ENCODE measurements at regions not wholly inside any gene's neighbourhood (a gene's known extent, or its start where the extent isn't known, plus 50 kb on each side); places are given as distances from the start of the nearest gene placed in this dataset.

DNA sequence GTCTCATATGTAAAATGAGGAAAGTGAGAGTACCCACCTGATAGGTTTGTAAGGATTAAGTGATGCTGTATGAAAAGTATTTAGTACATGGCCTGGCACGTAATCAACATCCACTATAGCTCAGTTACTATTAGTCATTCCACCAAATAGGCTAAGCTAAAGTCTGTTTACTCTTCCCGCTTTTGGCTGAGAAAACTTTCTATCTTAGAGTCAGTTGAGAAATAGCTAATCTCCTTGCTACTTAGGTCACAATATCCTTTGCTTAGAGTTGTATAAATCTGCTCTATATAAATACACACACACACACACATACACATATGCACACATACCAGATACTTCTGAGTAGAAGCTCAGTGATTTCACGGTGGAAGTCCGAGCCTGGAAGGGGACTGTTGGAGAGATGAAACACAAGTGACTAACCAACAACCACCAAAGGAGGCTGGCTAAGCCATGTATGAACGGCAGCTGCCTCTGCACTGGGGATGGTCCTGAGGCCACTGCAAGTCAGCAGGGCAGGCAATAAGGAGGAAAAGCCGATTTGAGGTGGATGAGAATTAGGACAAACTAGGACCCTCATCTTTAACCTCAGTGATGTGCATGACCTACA lies 104.6 kb upstream of the EPHA4 start:
- Mint-ChIP-seq H3K4me1 (no peaks in the 10 kb centered on the region), H3K4me3 (no peak overlapping the region), H3K9me3 (no peaks in the 10 kb centered on the region), H3K27ac (no peak overlapping the region), H3K36me3 (ENCODE audit: low read depth) (no peaks in the 10 kb centered on the region), H3K27me3 (no peaks in the 10 kb centered on the region)
- DNase-seq = no peak
- ChIA-PET CTCF (no interaction called here), POLR2A (no interaction called here)

DNA sequence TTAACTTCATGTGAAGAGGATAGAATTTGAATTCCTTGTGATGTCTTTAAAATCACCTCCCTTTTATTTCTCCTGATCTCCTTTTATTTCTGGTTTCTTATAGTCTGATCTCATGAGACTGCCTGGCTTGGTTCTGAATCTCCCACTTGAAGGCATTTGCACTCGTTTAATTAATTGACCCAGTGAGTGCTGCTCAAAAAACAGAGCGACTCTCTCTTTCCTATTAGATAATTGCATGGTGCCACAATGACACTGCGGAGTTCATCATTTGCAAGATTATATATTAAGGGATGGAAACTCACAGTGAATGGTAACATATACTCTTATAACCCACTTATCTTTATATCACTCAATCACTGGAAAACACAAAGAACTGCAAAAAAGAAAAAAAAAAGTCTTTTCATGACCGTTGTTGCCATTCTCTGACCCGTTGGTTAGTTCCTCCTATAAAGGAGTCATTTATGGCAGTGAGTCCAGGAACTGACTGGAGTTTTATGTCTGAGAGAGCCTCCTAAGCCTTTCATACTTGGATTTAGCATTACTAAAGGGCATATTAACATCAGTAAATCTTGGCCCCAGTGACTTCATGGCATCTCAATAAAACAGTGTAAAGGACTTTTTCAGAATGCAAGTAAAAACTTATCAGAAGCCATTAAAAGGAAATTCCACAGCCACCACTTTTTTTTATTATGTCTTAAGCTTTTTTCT lies 103.3 kb upstream of the EPHA4 start:
- Mint-ChIP-seq H3K27me3 (no peaks in the 10 kb centered on the region), H3K9me3 (no peaks in the 10 kb centered on the region), H3K4me3 (no peak overlapping the region), H3K27ac (no peak overlapping the region), H3K4me1 (no peaks in the 10 kb centered on the region), H3K36me3 (ENCODE audit: low read depth) (no peaks in the 10 kb centered on the region)
- ChIA-PET POLR2A (no interaction called here), CTCF (no interaction called here)
- DNase-seq = no peak

DNA sequence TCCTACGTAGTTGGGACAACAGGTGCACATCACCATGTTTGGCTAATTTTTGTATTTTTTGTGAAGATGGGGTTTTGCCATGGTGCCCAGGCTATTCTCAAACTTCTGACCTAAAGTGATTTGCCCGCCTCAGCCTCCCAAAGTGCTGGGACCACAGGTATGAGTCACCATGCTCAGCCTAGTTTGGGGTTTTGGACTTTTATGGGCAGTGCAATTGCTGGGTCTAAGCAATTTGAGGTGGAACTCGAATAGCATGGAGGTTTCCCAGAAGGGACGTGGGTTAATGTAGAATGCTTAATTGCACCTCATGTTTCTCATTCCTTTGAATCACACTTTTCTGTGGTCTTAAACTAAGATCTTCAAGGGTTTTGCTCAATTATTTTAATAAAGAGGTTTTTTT lies 102.3 kb upstream of the EPHA4 start:
- no peak for DNase-seq
- H3K9me3 Mint-ChIP-seq = no peaks in the 10 kb centered on the region
- POLR2A ChIA-PET = no interaction called here
- no peak overlapping the region for H3K4me3 Mint-ChIP-seq
- H3K36me3 Mint-ChIP-seq (ENCODE audit: low read depth) = no peaks in the 10 kb centered on the region
- H3K27ac Mint-ChIP-seq = no peak overlapping the region
- CTCF ChIA-PET = interaction anchor here (0.6 kb wide), 1 partner anchor 474 kb away, joined by 3 read pairs; no protein-coding TSS in a partner anchor
- no peaks in the 10 kb centered on the region for H3K27me3 Mint-ChIP-seq
- no peaks in the 10 kb centered on the region for H3K4me1 Mint-ChIP-seq

DNA sequence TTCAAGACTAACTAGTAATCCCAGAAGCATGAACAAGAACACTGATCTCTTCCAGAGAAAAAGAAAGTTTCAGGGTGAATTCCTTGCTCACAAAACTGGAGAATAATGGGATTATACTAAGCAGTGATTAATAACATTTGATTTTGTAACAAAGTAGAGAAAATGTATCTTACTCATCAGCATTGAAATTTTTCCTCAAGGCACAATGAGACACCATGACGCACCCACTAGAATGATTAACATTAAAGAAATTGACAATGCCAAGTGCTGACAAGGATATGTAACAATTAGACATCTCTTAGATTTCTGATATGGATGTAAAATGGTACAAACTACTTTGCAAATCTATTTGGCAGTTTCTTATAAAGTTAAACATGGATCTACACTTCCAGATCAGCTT lies 101.1 kb upstream of the EPHA4 start:
- no peaks in the 10 kb centered on the region for H3K36me3 Mint-ChIP-seq (ENCODE audit: low read depth)
- H3K27ac Mint-ChIP-seq = no peak overlapping the region
- ChIA-PET CTCF (no interaction called here), POLR2A (no interaction called here)
- H3K4me1 Mint-ChIP-seq = no peaks in the 10 kb centered on the region
- no peak overlapping the region for H3K4me3 Mint-ChIP-seq
- no peak for DNase-seq
- H3K27me3 Mint-ChIP-seq = no peaks in the 10 kb centered on the region
- no peaks in the 10 kb centered on the region for H3K9me3 Mint-ChIP-seq

DNA sequence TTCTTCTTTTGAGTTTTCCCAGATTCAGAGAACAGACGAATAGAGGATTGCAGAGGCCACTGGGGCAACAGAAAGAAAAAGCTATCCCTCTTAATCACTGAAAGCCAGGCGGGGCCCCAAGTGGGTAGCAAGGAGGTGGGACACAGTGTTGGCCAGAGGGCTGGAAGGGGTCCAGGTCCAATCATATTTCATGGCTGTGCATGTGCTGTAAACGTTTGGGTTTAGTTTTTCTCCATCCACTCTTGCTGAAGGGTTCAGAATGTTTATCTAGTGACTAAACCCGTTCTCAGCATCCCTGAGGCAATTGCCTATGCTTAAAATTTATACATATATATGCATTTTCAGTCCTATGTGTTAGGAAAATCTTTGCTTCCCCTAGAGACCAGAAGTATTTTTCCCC lies 99.4 kb upstream of the EPHA4 start:
- CTCF ChIA-PET = no interaction called here
- POLR2A ChIA-PET = no interaction called here
- H3K9me3 Mint-ChIP-seq = no peaks in the 10 kb centered on the region
- no peak for DNase-seq
- no peaks in the 10 kb centered on the region for H3K4me1 Mint-ChIP-seq
- H3K27ac Mint-ChIP-seq = no peak overlapping the region
- H3K27me3 Mint-ChIP-seq = no peaks in the 10 kb centered on the region
- no peaks in the 10 kb centered on the region for H3K36me3 Mint-ChIP-seq (ENCODE audit: low read depth)
- no peak overlapping the region for H3K4me3 Mint-ChIP-seq

DNA sequence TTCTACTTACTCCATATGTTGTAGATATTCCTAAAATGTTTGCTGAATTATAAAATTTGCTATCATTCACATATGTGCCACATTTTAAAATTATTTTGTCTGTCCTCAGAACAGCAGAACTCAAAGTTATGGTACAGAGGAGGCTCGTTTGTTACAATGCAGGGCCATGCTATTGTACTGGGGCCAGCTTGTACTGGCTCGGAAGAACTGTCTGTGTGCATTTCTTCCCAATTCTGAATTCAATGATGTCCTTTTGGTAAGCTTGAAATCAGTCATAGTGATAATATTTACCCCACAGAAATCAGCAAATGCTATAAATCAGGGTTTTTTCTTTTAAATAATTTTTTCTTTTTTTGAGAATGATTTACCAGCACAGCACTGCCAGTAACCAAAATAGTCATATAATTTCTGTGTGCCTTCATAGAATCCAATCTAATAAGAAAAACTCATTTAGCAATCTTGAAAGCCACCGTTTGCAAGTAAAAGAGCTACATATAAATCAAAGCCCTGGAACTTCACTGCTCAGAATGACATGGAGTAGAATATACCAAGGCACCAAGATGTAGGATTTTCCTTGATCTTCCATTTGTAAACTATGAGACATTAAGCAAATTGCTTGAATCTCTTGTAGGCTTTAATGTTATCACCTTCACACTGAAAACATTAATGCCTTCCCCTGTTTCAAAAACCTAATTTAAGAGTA lies 90.7 kb upstream of the EPHA4 start:
- Mint-ChIP-seq H3K9me3 (no peaks in the 10 kb centered on the region), H3K36me3 (ENCODE audit: low read depth) (no peaks in the 10 kb centered on the region), H3K4me1 (no peaks in the 10 kb centered on the region), H3K4me3 (no peak overlapping the region), H3K27me3 (no peaks in the 10 kb centered on the region), H3K27ac (no peak overlapping the region)
- ChIA-PET CTCF (no interaction called here), POLR2A (no interaction called here)
- DNase-seq = no peak

DNA sequence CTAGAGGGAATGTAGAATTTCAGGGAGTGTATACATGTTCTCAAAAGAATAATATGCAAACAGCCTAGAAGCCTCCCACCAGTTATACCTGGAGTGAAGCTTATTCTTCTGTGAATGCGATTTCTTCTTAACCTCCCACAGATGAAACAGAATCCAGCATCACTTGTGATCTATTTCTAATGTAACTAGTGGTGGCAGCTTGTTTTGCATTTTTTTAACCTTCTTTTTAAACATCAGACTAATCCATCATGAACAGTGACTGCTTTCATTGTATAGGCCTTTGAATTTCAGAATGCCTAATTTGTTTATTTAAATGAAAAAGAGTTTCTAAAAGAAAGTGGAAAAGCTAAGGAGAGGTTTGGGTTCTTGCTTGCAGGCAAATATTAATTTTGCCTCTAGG lies 85.7 kb upstream of the EPHA4 start:
- Mint-ChIP-seq H3K27me3 (no peaks in the 10 kb centered on the region), H3K9me3 (no peaks in the 10 kb centered on the region), H3K4me3 (no peak overlapping the region), H3K36me3 (ENCODE audit: low read depth) (no peaks in the 10 kb centered on the region), H3K27ac (no peak overlapping the region), H3K4me1 (no peaks in the 10 kb centered on the region)
- ChIA-PET CTCF (no interaction called here), POLR2A (no interaction called here)
- DNase-seq = no peak

DNA sequence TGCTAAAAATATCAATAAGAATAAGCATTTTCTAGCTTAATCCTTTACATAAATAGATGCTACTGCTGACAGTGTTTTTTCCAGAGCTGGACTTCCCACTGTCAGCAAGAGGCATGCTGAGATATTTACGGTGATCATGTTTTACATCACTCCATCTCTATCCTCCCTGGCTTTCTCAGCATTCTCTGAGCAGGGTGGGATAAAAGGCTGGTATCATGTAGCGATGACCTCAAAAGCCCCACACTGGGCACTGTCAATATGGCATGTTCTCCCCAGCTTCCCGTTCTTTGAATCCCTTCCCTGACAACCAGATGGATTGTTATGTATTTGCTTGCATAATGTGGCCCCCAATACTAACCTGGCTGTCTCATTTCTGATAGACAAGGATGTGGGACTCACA lies 83.2 kb upstream of the EPHA4 start:
- POLR2A ChIA-PET = no interaction called here
- no peaks in the 10 kb centered on the region for H3K27me3 Mint-ChIP-seq
- no peak overlapping the region for H3K4me3 Mint-ChIP-seq
- CTCF ChIA-PET = no interaction called here
- H3K36me3 Mint-ChIP-seq (ENCODE audit: low read depth) = no peaks in the 10 kb centered on the region
- H3K9me3 Mint-ChIP-seq = no peaks in the 10 kb centered on the region
- H3K27ac Mint-ChIP-seq = no peak overlapping the region
- H3K4me1 Mint-ChIP-seq = no peaks in the 10 kb centered on the region
- DNase-seq = no peak

DNA sequence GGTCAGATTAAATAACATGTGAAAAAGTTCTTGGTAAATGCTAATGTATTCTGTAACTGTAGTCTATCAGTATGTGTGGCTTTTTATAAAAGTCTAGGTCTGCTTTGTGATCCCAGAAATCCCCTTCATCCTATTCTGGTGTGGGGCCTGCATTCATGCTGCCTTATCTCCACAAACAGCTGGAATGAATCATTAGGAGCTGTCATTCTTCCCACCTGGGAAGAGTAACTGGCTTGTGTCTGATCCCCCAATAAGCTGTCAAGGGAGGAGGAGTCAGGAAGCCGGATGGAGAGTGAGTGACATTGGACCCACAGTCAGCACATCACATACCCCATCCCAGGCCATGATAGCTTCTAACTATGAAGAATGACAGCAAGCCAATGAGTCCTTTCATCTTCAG lies 81.1 kb upstream of the EPHA4 start:
- Mint-ChIP-seq H3K4me3 (no peak overlapping the region), H3K9me3 (no peaks in the 10 kb centered on the region), H3K36me3 (ENCODE audit: low read depth) (no peaks in the 10 kb centered on the region), H3K4me1 (no peaks in the 10 kb centered on the region), H3K27me3 (no peaks in the 10 kb centered on the region), H3K27ac (no peak overlapping the region)
- ChIA-PET CTCF (no interaction called here), POLR2A (no interaction called here)
- DNase-seq = no peak

DNA sequence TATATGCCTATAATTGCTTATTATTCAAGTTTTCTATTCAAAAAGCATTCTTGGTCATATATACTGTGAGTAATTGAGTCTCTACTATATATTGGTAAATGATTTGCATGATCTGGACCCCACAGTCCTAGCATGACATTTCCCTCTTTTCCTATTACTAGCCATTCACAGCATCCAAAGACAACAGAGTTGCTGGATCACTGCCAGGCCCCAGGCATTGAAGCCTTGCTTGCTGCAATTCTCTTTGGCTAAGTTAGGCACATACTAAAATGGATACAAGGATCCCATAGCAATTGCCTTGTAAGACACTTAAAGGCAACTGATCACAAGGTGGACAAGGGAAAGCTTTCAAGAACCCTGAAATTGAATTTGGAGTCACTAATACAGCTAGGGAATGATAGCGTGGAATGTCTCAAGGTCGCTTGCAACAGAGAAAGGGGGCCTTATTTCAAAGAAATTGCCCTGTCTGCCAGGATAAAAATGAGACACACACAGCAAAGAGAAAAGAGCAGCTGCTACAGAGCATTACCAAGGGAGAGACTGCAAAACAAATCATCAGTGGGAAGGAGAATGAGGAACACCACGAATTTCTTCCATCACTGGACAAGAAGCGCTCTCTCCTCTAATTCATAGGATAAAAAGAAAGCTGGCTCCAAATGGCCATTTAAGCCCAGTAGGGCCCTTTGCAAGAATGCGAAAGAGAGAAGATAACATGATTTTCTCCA lies 77.1 kb upstream of the EPHA4 start:
- POLR2A ChIA-PET = no interaction called here
- H3K9me3 Mint-ChIP-seq = no peaks in the 10 kb centered on the region

DNA sequence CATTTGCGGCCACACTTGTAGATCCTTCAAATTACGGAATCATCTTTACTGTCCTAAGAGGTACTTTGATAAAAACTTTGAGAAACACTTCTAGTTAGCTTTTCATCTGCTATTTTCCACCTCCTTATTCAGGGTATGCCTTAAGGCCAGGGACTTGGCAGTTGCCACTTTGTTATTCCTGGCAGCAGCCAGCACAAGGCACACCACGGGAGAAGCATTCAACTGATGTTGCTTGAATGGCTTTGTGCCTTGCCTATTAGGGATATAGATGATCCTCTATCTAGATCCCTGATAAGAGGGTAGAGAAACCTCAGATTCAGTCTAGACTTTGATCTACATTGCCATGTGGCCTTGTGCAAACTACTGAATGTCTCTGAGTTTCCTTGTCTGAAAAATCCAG lies 70.3 kb upstream of the EPHA4 start:
- no peak for DNase-seq
- Mint-ChIP-seq H3K9me3 (no peaks in the 10 kb centered on the region), H3K36me3 (ENCODE audit: low read depth) (no peaks in the 10 kb centered on the region), H3K4me1 (peaks cover 3% of the 10 kb centered on the region), H3K27ac (no peak overlapping the region), H3K4me3 (no peak overlapping the region), H3K27me3 (no peaks in the 10 kb centered on the region)
- ChIA-PET POLR2A (no interaction called here), CTCF (no interaction called here)

More for the DNA sequence above, 77.1 kb upstream of the EPHA4 start:
- Mint-ChIP-seq H3K4me3 (no peak overlapping the region), H3K36me3 (ENCODE audit: low read depth) (no peaks in the 10 kb centered on the region), H3K27ac (no peak overlapping the region), H3K27me3 (no peaks in the 10 kb centered on the region), H3K4me1 (no peaks in the 10 kb centered on the region)
- CTCF ChIA-PET = no interaction called here
- DNase-seq = no peak

DNA sequence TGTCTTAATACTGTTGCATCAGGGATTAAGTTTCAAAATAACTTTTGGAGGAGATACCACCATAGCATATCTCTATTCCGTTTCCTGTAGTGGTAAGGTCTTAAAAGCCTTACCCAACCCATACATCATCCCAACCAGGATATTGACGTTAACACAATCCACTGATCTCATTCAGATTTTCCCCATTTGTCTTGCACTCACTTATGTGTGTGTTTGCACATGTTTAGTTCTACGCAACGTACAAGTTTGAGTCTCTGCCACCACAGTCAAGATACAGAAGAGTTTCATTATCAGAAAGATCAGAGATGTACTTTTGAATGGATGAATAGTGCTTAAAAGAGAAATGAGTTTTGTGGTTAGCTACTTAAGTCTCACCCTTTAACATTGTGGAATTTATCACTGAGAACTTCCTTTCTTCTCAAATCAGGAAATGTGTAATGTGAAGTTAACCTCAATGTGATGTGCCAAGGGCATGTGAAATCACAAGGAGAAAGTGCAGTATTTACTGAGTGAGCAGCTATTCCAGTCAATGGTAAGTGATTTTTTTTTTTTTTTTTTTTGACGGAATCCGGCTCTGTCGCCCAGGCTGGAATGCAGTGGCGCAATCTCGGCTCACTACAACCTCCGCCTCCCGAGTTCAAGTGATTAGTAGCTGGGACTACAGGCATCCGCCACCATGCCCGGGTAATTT lies 69.2 kb upstream of the EPHA4 start:
- ChIA-PET POLR2A (no interaction called here), CTCF (no interaction called here)
- H3K4me1 Mint-ChIP-seq = peaks cover 3% of the 10 kb centered on the region
- no peaks in the 10 kb centered on the region for H3K27me3 Mint-ChIP-seq
- no peaks in the 10 kb centered on the region for H3K9me3 Mint-ChIP-seq
- H3K36me3 Mint-ChIP-seq (ENCODE audit: low read depth) = no peaks in the 10 kb centered on the region
- H3K27ac Mint-ChIP-seq = no peak overlapping the region
- DNase-seq = no peak
- no peak overlapping the region for H3K4me3 Mint-ChIP-seq

DNA sequence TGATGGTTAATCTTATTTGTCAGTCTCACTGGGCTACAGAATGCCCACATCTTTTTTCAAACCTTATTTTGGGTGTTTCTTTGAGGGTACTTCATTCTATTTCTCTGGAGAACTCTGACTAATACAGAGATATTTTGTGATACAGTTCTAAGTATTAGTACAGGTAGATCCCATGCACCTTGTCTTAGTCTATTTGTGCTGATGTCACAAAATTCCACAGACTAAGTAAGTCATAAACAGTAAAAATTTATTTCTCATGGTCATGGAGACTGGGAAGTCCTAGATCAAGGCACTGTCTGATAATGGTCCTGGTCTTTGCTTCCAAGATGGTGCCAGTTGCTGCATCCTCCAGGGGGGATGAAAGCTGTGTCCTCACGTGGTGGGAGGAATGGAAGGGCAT lies 68.6 kb upstream of the EPHA4 start:
- CTCF ChIA-PET = no interaction called here
- Mint-ChIP-seq H3K36me3 (ENCODE audit: low read depth) (no peaks in the 10 kb centered on the region), H3K4me1 (peaks cover 3% of the 10 kb centered on the region)

More for the DNA sequence above, 68.6 kb upstream of the EPHA4 start:
- no peaks in the 10 kb centered on the region for H3K27me3 Mint-ChIP-seq
- no peak overlapping the region for H3K4me3 Mint-ChIP-seq
- no peaks in the 10 kb centered on the region for H3K9me3 Mint-ChIP-seq
- no peak for DNase-seq
- no peak overlapping the region for H3K27ac Mint-ChIP-seq
- POLR2A ChIA-PET = no interaction called here

All from activated CD4-positive, alpha-beta T cell treated with anti-CD3 and anti-CD28 coated beads, Interleukin-2, amount 10 ng/mL, durations not matched to agents 7 days and 5 days (primary cell).